ENCODE measurements at regions not wholly inside any gene's neighbourhood (a gene's known extent, or its start where the extent isn't known, plus 50 kb on each side); places are given as distances from the start of the nearest gene placed in this dataset.

DNA sequence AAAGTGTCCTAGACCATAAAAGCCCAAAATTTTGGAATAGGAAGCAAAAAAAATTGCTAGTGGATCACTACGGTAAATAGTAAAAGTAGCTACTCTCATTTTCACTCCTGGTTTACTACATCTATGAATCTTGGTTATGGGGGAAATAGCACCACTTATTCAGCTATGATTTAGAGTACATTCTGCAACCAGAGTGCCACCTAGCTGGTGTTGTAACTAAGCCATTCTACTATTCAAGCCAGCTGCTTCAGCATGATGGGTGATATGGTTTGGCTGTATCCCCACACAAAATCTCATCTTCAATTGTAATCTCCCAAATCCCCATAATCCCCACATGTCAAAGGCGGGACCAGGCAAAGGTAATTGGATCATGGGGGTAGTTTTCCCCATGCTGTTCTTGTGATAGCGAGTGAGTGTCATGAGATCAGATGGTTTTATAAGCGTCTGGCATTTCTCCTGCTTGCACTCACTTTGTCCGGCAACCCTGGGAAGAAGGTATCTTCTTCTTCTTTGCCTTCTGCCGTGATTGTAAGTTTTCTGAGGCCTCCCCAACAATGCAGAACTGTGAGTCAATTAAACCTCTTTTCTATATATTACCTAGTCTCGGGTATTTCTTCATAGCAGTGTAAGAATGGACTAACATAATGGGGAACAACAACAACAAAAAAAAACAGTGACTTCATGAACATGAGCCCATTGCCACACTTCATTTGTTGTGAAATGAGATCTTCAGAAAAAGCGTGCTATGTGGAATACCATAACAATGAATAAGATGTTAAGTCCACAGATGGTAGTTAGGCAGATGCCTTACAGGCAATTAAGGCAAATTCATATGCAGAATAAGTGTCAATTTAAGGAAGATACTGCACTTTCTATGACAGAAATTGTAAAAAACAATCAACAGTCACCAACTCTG is 280.1 kb downstream of the PABPC4L start:
- Histone ChIP-seq H3K27me3 (ENCODE audit: control insufficient read depth, insufficient read depth, low read length) (no peaks in the 10 kb centered on the region), H3K4me1 (ENCODE audit: control insufficient read depth, insufficient read depth, low read length, poor library complexity, severe bottlenecking) (no peaks in the 10 kb centered on the region), H3K4me3 (ENCODE audit: low read depth, low read length) (no peak overlapping the region), H3K9me3 (ENCODE audit: control insufficient read depth in 2 of 2, low read length in 2 of 2) (no peaks in the 10 kb centered on the region), H3K27ac (ENCODE audit: insufficient read depth, low read length, poor library complexity, severe bottlenecking) (no peak overlapping the region), H3K36me3 (ENCODE audit: control insufficient read depth, insufficient read depth, low read length) (no peaks in the 10 kb centered on the region)
- H3K4me3 Mint-ChIP-seq: no peak overlapping the region
- no peaks in the 10 kb centered on the region for H3K36me3 Mint-ChIP-seq
- peaks cover 4% of the 10 kb centered on the region for H3K27me3 Mint-ChIP-seq
- H3K27ac Mint-ChIP-seq: no peak overlapping the region
- no peak for DNase-seq
- peaks cover 2 to 15% (median 10%) of the 10 kb centered on the region in 7 donors for H3K9me3 Mint-ChIP-seq
- no peak for ATAC-seq (ENCODE audit: low read depth in 2 of 2)
- H3K4me1 Mint-ChIP-seq: no peaks in the 10 kb centered on the region

DNA sequence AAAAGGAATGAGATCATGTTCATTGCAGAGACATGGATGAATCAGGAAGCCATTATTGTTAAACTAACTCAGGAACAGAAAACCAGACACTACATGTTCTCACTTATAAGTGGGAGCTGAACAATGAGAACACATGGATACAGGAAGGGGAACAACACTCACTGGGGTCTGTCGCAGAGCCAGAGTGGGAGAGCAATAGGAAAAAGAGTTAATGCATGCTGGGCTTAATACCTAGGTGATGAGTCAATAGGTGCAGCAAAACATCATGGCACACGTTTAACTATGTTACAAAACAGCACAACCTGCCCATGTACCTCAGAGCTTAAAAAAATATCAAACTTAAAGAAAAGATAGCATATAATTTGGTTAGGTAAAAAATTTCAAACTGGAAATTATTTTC is 281.4 kb downstream of the PABPC4L start:
- Mint-ChIP-seq H3K4me3 (no peak overlapping the region), H3K27me3 (peaks cover 4% of the 10 kb centered on the region), H3K27ac (no peak overlapping the region), H3K36me3 (no peaks in the 10 kb centered on the region), H3K9me3 (peaks cover 2 to 15% (median 10%) of the 10 kb centered on the region in 7 donors), H3K4me1 (no peaks in the 10 kb centered on the region)
- Histone ChIP-seq H3K27me3 (ENCODE audit: control insufficient read depth, insufficient read depth, low read length) (no peaks in the 10 kb centered on the region), H3K9me3 (ENCODE audit: control insufficient read depth in 2 of 2, low read length in 2 of 2) (no peaks in the 10 kb centered on the region), H3K4me3 (ENCODE audit: low read depth, low read length) (no peak overlapping the region), H3K4me1 (ENCODE audit: control insufficient read depth, insufficient read depth, low read length, poor library complexity, severe bottlenecking) (no peaks in the 10 kb centered on the region), H3K36me3 (ENCODE audit: control insufficient read depth, insufficient read depth, low read length) (no peaks in the 10 kb centered on the region), H3K27ac (ENCODE audit: insufficient read depth, low read length, poor library complexity, severe bottlenecking) (no peak overlapping the region)
- ATAC-seq (ENCODE audit: low read depth in 2 of 2): no peak
- DNase-seq: no peak

DNA sequence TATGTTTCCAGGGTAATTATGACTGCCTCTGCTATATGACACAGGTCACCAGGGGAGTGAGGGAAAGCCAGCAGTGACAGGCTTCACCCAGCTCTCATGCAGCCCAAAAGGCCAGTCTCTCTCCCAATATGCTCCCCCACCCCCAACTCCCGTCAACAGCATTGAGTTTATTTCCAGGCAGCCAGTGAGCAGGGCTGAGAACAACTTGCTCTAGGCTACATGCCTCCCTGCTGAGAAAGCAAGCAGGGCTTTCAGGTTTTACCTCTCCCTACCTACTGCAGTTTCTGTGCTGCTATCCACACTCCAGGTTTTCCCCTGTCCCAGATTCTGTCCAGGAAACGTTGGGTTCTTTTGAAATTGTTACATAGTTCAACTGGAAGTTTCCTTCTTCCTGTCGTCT is 291.4 kb downstream of the PABPC4L start:
- H3K9me3 Mint-ChIP-seq: peaks cover 0 to 17% (median 7%) of the 10 kb centered on the region in 7 donors
- Histone ChIP-seq H3K27ac (ENCODE audit: insufficient read depth, low read length, poor library complexity, severe bottlenecking) (no peak overlapping the region), H3K4me3 (ENCODE audit: low read depth, low read length) (no peak overlapping the region), H3K9me3 (ENCODE audit: control insufficient read depth in 2 of 2, low read length in 2 of 2) (peaks cover 2 to 10% of the 10 kb centered on the region in 2 experiments), H3K4me1 (ENCODE audit: control insufficient read depth, insufficient read depth, low read length, poor library complexity, severe bottlenecking) (no peaks in the 10 kb centered on the region), H3K27me3 (ENCODE audit: control insufficient read depth, insufficient read depth, low read length) (no peaks in the 10 kb centered on the region), H3K36me3 (ENCODE audit: control insufficient read depth, insufficient read depth, low read length) (no peaks in the 10 kb centered on the region)
- H3K4me1 Mint-ChIP-seq: no peaks in the 10 kb centered on the region
- H3K27me3 Mint-ChIP-seq: no peaks in the 10 kb centered on the region
- DNase-seq (no peak), ATAC-seq (ENCODE audit: low read depth in 2 of 2) (no peak)
- no peaks in the 10 kb centered on the region for H3K36me3 Mint-ChIP-seq
- no peak overlapping the region for H3K4me3 Mint-ChIP-seq
- no peak overlapping the region for H3K27ac Mint-ChIP-seq

DNA sequence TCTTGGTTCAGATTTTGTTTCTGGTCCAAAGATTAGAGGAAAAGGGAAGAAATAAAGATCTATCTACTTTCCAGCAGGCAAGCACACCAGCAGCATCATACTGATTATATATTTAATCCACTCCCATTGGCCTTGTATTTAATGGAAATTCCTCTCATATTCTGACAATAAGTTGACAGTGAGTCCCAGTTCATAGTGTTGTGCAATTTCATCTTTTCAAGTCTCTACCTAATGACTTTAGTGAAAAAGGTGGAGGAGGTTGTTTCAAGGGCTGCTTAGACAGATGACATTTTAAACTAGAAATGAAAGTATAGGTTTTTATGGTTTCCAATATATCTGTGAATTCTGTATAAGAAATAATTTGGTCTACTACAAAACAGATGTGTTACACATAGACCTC is 298.6 kb downstream of the PABPC4L start:
- H3K9me3 Mint-ChIP-seq: peaks cover 0 to 33% (median 5%) of the 10 kb centered on the region in 7 donors
- H3K27me3 ChIP-seq (ENCODE audit: control insufficient read depth, insufficient read depth, low read length): no peaks in the 10 kb centered on the region
- no peak for DNase-seq
- no peak overlapping the region for H3K27ac ChIP-seq (ENCODE audit: insufficient read depth, low read length, poor library complexity, severe bottlenecking)
- no peak overlapping the region for H3K27ac Mint-ChIP-seq
- H3K4me3 Mint-ChIP-seq: no peak overlapping the region
- no peak for ATAC-seq (ENCODE audit: low read depth in 2 of 2)
- H3K27me3 Mint-ChIP-seq: no peaks in the 10 kb centered on the region
- H3K36me3 Mint-ChIP-seq: no peaks in the 10 kb centered on the region
- no peaks in the 10 kb centered on the region for H3K36me3 ChIP-seq (ENCODE audit: control insufficient read depth, insufficient read depth, low read length)
- H3K4me3 ChIP-seq (ENCODE audit: low read depth, low read length): no peak overlapping the region
- H3K9me3 ChIP-seq (ENCODE audit: control insufficient read depth in 2 of 2, low read length in 2 of 2): no peaks in the 10 kb centered on the region
- no peaks in the 10 kb centered on the region for H3K4me1 ChIP-seq (ENCODE audit: control insufficient read depth, insufficient read depth, low read length, poor library complexity, severe bottlenecking)
- H3K4me1 Mint-ChIP-seq: no peaks in the 10 kb centered on the region

DNA sequence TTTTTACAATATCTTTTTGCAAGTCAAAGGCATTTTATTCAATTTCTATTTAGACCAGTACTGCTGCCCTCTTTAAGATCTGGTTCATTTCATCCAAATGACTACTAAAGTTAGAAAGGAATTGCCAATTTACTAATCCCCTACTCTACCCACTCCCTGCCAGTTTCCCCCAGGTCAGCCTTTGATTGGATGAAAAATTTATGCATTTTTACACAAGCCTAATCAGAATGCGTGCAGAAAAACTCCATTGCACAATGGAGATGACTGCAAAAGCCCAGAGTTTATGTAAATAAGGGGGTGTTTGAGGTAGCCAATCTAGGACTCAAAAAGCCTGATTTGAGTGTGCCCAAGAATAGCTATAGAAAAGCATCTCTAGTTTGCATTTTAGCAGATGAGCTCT is 310.6 kb downstream of the PABPC4L start:
- H3K4me3 Mint-ChIP-seq: no peak overlapping the region
- no peaks in the 10 kb centered on the region for H3K27me3 ChIP-seq (ENCODE audit: control insufficient read depth, insufficient read depth, low read length)
- H3K4me1 ChIP-seq (ENCODE audit: control insufficient read depth, insufficient read depth, low read length, poor library complexity, severe bottlenecking): no peaks in the 10 kb centered on the region
- H3K27ac ChIP-seq (ENCODE audit: insufficient read depth, low read length, poor library complexity, severe bottlenecking): no peak overlapping the region
- no peak for DNase-seq
- no peaks in the 10 kb centered on the region for H3K4me1 Mint-ChIP-seq
- peak overlapping the region in 1 of 3 donors; percentile 60 for H3K27ac Mint-ChIP-seq
- no peaks in the 10 kb centered on the region for H3K27me3 Mint-ChIP-seq
- no peak overlapping the region for H3K4me3 ChIP-seq (ENCODE audit: low read depth, low read length)
- H3K9me3 Mint-ChIP-seq: peaks cover 0 to 12% (median 2%) of the 10 kb centered on the region in 7 donors
- no peaks in the 10 kb centered on the region for H3K36me3 Mint-ChIP-seq
- H3K9me3 ChIP-seq (ENCODE audit: control insufficient read depth in 2 of 2, low read length in 2 of 2): peaks cover 3 to 7% of the 10 kb centered on the region in 2 experiments
- no peaks in the 10 kb centered on the region for H3K36me3 ChIP-seq (ENCODE audit: control insufficient read depth, insufficient read depth, low read length)
- no peak for ATAC-seq (ENCODE audit: low read depth in 2 of 2)

DNA sequence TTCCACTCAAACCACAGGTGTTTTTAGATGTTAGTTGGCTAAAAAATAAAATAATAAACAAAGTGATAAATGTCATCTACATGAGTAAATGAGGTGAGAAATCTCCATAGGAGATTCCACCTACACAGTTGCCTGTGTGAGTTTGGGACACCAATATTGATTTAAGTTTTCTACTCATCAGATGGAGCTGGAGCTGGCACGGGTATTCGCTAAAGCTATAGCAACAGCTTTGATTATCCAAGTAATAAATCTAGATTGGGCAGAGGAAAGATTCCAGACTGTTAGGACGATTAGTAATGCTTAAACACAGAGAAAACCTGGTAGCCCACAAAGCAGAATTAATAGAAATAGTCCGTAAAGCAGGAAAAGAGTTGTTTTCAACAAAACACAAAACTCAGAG is 313.9 kb downstream of the PABPC4L start:
- Histone ChIP-seq H3K27ac (ENCODE audit: insufficient read depth, low read length, poor library complexity, severe bottlenecking) (no peak overlapping the region), H3K36me3 (ENCODE audit: control insufficient read depth, insufficient read depth, low read length) (no peaks in the 10 kb centered on the region), H3K9me3 (ENCODE audit: control insufficient read depth in 2 of 2, low read length in 2 of 2) (peaks cover 3 to 7% of the 10 kb centered on the region in 2 experiments), H3K4me3 (ENCODE audit: low read depth, low read length) (no peak overlapping the region), H3K4me1 (ENCODE audit: control insufficient read depth, insufficient read depth, low read length, poor library complexity, severe bottlenecking) (no peaks in the 10 kb centered on the region), H3K27me3 (ENCODE audit: control insufficient read depth, insufficient read depth, low read length) (no peaks in the 10 kb centered on the region)
- Mint-ChIP-seq H3K27ac (no peak overlapping the region), H3K4me1 (no peaks in the 10 kb centered on the region), H3K36me3 (no peaks in the 10 kb centered on the region), H3K9me3 (peaks cover 0 to 20% (median 4%) of the 10 kb centered on the region in 7 donors), H3K27me3 (no peaks in the 10 kb centered on the region), H3K4me3 (no peak overlapping the region)
- no peak for ATAC-seq (ENCODE audit: low read depth in 2 of 2)
- no peak for DNase-seq

DNA sequence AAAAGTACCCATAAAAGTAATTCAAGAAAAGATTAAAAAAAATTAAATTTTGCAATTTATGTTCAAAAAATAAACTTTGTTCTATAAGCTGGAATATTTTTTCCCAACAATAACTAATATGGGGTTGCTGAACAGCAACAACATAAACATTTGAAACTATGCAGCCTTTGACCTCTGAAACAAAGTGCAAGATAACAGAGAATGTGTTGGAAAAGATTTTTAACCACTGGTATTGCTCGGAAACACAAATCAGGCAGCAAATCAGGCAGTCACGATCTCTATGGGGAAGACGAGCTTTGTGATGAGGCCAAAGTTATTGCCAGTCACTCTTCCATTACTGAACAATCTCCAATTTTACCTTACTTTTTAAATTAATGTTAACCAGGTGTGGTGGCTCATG is 332.1 kb downstream of the PABPC4L start:
- peaks cover 3 to 25% (median 6%) of the 10 kb centered on the region in 7 donors for H3K9me3 Mint-ChIP-seq
- Histone ChIP-seq H3K27ac (ENCODE audit: insufficient read depth, low read length, poor library complexity, severe bottlenecking) (no peak overlapping the region), H3K36me3 (ENCODE audit: control insufficient read depth, insufficient read depth, low read length) (no peaks in the 10 kb centered on the region), H3K4me3 (ENCODE audit: low read depth, low read length) (no peak overlapping the region), H3K27me3 (ENCODE audit: control insufficient read depth, insufficient read depth, low read length) (no peaks in the 10 kb centered on the region), H3K9me3 (ENCODE audit: control insufficient read depth in 2 of 2, low read length in 2 of 2) (peaks cover 3 to 8% of the 10 kb centered on the region in 2 experiments), H3K4me1 (ENCODE audit: control insufficient read depth, insufficient read depth, low read length, poor library complexity, severe bottlenecking) (no peaks in the 10 kb centered on the region)
- H3K27ac Mint-ChIP-seq: no peak overlapping the region
- no peaks in the 10 kb centered on the region for H3K27me3 Mint-ChIP-seq
- no peaks in the 10 kb centered on the region for H3K36me3 Mint-ChIP-seq
- no peak for DNase-seq
- no peak overlapping the region for H3K4me3 Mint-ChIP-seq
- no peaks in the 10 kb centered on the region for H3K4me1 Mint-ChIP-seq
- ATAC-seq (ENCODE audit: low read depth in 2 of 2): no peak

DNA sequence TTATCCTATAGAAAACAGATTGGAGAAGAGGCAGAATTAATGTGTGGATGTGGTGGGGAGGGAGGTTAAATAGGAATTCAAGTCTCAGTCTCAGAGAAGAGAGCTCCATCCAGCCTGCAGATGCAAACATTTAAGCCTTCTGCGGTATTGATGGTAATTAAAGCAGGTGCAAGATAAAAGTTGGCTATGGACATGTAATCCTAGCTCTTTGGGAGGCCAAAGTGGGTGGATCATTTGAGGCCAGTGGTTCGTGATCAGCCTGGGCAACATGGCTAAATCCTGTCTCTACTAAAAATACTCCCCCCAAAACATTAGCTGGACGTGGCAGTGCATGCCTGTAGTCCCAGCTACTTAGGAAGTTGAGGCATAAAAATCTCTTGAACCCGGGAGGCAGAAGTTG is 332.7 kb downstream of the PABPC4L start:
- no peaks in the 10 kb centered on the region for H3K4me1 ChIP-seq (ENCODE audit: control insufficient read depth, insufficient read depth, low read length, poor library complexity, severe bottlenecking)
- no peaks in the 10 kb centered on the region for H3K36me3 Mint-ChIP-seq
- no peak overlapping the region for H3K4me3 ChIP-seq (ENCODE audit: low read depth, low read length)
- peaks cover 3 to 8% of the 10 kb centered on the region in 2 experiments for H3K9me3 ChIP-seq (ENCODE audit: control insufficient read depth in 2 of 2, low read length in 2 of 2)
- no peak for ATAC-seq (ENCODE audit: low read depth in 2 of 2)
- no peak for DNase-seq
- H3K27me3 ChIP-seq (ENCODE audit: control insufficient read depth, insufficient read depth, low read length): no peaks in the 10 kb centered on the region
- no peaks in the 10 kb centered on the region for H3K27me3 Mint-ChIP-seq
- no peak overlapping the region for H3K27ac Mint-ChIP-seq
- H3K27ac ChIP-seq (ENCODE audit: insufficient read depth, low read length, poor library complexity, severe bottlenecking): no peak overlapping the region
- H3K36me3 ChIP-seq (ENCODE audit: control insufficient read depth, insufficient read depth, low read length): no peaks in the 10 kb centered on the region
- H3K9me3 Mint-ChIP-seq: peaks cover 1 to 25% (median 6%) of the 10 kb centered on the region in 7 donors
- no peaks in the 10 kb centered on the region for H3K4me1 Mint-ChIP-seq
- H3K4me3 Mint-ChIP-seq: no peak overlapping the region

Data from CD4-positive, CD25-positive, alpha-beta regulatory T cell (primary cell).